ENCODE measurements at regions not wholly inside any gene's neighbourhood (a gene's known extent, or its start where the extent isn't known, plus 50 kb on each side); places are given as distances from the start of the nearest gene placed in this dataset.
"Not testable (repeated sequence)": the region's sequence is repeated elsewhere in the genome, so short reads cannot be mapped to it uniquely, and the experiment has no call there.

- DNase-seq (ENCODE audit: low spot score): no peak
These were observed 124.2 kb downstream of the INHBA start for GRCh38 chr7:41578700-41579099.

- DNase-seq (ENCODE audit: low spot score): no peak
These were observed 126.7 kb downstream of the INHBA start for GRCh38 chr7:41576166-41576565.

GRCh38 chr7:41574377-41574776 lies 128.5 kb downstream of the INHBA start:
- DNase-seq (ENCODE audit: low spot score): no peak

- DNase-seq (ENCODE audit: low spot score): no peak
These were observed 129.0 kb downstream of the INHBA start for GRCh38 chr7:41573862-41574261.

- DNase-seq (ENCODE audit: low spot score): no peak
These were observed 129.4 kb downstream of the INHBA start for GRCh38 chr7:41573443-41573842.

- DNase-seq (ENCODE audit: low spot score): no peak
These were observed 129.9 kb downstream of the INHBA start for GRCh38 chr7:41573015-41573414.

GRCh38 chr7:41571573-41571972 lies 131.3 kb downstream of the INHBA start:
- DNase-seq (ENCODE audit: low spot score): no peak

GRCh38 chr7:41570766-41571165 lies 132.1 kb downstream of the INHBA start:
- DNase-seq (ENCODE audit: low spot score): no peak

- no peak for DNase-seq (ENCODE audit: low spot score)
These were observed 134.8 kb downstream of the INHBA start for GRCh38 chr7:41568135-41568534.

- no peak for DNase-seq (ENCODE audit: low spot score)
These were observed 135.2 kb downstream of the INHBA start for GRCh38 chr7:41567731-41568114.

- DNase-seq (ENCODE audit: low spot score): no peak
These were observed 135.7 kb downstream of the INHBA start for GRCh38 chr7:41567031-41567730.

GRCh38 chr7:41566581-41566980 lies 136.3 kb downstream of the INHBA start:
- no peak for DNase-seq (ENCODE audit: low spot score)

- no peak for DNase-seq (ENCODE audit: low spot score)
These were observed 137.2 kb downstream of the INHBA start for GRCh38 chr7:41565655-41566054.

- no peak for DNase-seq (ENCODE audit: low spot score)
These were observed 143.5 kb downstream of the INHBA start for GRCh38 chr7:41559426-41559825.

- no peak for DNase-seq (ENCODE audit: low spot score)
These were observed 148.4 kb downstream of the INHBA start for GRCh38 chr7:41554481-41554880.

- DNase-seq (ENCODE audit: low spot score): not testable (repeated sequence)
These were observed 152.8 kb downstream of the INHBA start for GRCh38 chr7:41550046-41550445.

- no peak for DNase-seq (ENCODE audit: low spot score)
These were observed 158.6 kb downstream of the INHBA start for GRCh38 chr7:41544241-41544640.

- DNase-seq (ENCODE audit: low spot score): no peak
These were observed 162.3 kb downstream of the INHBA start for GRCh38 chr7:41540601-41541000.

GRCh38 chr7:41538810-41539724 lies 163.8 kb downstream of the INHBA start:
- DNase-seq (ENCODE audit: low spot score): no peak

- no peak for DNase-seq (ENCODE audit: low spot score)
These were observed 165.8 kb downstream of the INHBA start for GRCh38 chr7:41536873-41537665.

- DNase-seq (ENCODE audit: low spot score): no peak
These were observed 166.6 kb downstream of the INHBA start for GRCh38 chr7:41536122-41536872.

- DNase-seq (ENCODE audit: low spot score): no peak
These were observed 173.1 kb downstream of the INHBA start for GRCh38 chr7:41529831-41530230.

All from hematopoietic multipotent progenitor cell treated with erythropoietin and hydrocortisone succinate and interleukin-3 and kit ligand, for 15 days (in vitro differentiated cells).